ENCODE measurements at regions not wholly inside any gene's neighbourhood (a gene's known extent, or its start where the extent isn't known, plus 50 kb on each side); places are given as distances from the start of the nearest gene placed in this dataset.

- FAIRE-seq, result no peak
Observed at GRCh38 chr18:68462766-68463165, 252.1 kb downstream of the TMX3 start.

GRCh38 chr18:68462148-68462547 lies 252.8 kb downstream of the TMX3 start:
- no peak for FAIRE-seq

- no peak for FAIRE-seq
Observed at GRCh38 chr18:68461481-68462018, 253.4 kb downstream of the TMX3 start.

DNA sequence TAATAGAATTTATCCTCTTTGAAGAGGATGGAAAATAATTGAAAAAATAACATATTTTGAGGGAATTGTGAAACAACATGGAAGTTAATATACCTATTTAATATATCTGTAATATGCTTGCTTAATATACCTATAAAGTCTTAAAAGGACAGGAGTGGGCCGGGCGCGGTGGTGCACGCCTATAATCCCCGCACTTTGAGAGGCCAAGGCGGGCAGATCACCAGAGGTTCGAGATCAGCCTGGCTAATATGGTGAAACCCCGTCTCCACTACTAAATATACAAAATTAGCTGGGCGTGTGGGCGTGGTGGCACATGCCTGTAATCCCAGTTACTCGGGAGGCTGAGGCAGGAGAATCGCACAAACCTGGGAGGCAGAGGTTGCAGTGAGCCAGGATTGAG lies 254.9 kb downstream of the TMX3 start:
- FAIRE-seq, result no peak

GRCh38 chr18:68456985-68457384 lies 257.9 kb downstream of the TMX3 start:
- FAIRE-seq, result no peak

DNA sequence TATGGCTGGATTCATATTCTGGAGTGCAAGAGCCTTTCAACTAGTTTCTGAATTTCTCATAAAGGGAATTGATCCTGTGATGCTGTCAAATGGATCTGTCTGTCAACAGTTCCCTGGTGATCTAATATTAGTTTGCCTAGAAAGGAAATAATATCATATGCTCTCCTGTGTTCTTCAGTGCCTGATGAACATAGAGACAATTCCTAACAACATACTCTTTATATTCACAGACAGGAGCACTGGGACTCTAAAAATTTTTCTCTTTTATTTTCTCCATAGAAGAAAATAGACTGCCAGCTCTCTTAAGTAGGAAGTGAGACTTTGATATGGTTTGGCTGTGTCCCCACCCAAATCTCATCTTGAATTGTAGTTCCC lies 259.7 kb downstream of the TMX3 start:
- no peak for FAIRE-seq

- FAIRE-seq, result no peak
Observed at GRCh38 chr18:68454511-68455228, 260.2 kb downstream of the TMX3 start.

GRCh38 chr18:68449292-68449691 lies 265.6 kb downstream of the TMX3 start:
- FAIRE-seq, result no peak

DNA sequence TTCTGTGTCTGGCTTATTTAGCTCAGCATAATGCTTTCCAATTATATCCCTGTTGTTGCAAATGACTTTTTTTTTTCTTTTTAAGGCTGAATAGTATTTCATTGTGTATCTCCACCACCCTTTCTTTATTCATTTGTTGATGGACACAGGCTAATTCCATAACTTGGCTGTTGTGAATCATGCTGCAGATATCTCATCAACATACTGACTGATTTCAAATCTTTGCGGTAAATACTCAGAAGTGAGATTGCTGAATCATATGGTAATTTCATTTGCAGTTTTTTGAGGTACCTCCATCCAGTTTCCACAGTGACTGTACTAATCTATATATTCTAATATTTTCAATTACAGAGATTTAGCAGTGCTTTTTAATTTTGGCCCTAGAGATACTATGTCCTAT lies 266.2 kb downstream of the TMX3 start:
- FAIRE-seq, result no peak

GRCh38 chr18:68447286-68447685 lies 267.6 kb downstream of the TMX3 start:
- FAIRE-seq, result no peak

GRCh38 chr18:68445668-68446426 lies 269.1 kb downstream of the TMX3 start:
- no peak for FAIRE-seq

DNA sequence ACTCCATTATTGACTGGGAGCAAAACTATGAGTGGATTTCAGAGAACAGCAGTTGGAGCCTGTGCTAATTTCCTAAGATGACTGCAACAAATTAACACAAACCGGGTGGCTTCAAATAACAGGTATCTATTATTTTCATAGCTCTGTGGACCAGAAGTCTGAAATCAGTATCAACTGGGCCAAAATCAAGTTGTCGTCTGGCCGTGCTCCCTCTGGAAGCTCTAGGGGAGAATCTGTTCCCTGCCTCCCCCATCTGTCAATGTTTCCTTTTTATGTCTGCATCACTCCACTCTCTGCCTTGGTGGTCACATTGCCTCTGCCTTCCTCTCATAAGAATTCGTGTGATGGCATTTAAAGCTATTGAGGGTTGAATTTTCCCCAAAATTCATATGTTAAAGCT lies 269.8 kb downstream of the TMX3 start:
- no peak for FAIRE-seq

DNA sequence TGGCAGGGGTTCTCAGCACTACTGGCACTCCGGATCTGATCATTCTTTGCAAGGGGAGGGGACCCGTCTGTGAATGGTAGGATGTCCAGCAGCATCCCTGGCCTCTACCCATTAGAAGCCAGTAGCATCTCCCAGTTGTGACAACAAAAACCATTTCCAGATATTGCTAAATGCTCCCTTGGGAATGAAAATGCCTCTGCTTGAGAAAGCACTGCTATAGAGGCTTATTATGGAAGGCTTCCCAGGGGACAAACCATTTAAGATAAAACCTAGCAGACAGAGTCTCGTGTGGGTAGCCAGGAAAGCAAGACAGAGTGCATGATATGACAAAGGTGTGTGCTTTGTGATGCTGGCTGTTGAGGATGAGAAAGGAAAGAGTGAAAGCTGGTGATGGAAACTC lies 273.7 kb downstream of the TMX3 start:
- FAIRE-seq, result no peak

- no peak for FAIRE-seq
Observed at GRCh38 chr18:68440433-68440832, 274.5 kb downstream of the TMX3 start.

GRCh38 chr18:68439642-68440041 lies 275.3 kb downstream of the TMX3 start:
- FAIRE-seq, result no peak

- no peak for FAIRE-seq
Observed at GRCh38 chr18:68438983-68439382, 275.9 kb downstream of the TMX3 start.

GRCh38 chr18:68438536-68438935 lies 276.4 kb downstream of the TMX3 start:
- FAIRE-seq, result no peak

GRCh38 chr18:68436485-68436884 lies 278.4 kb downstream of the TMX3 start:
- no peak for FAIRE-seq

GRCh38 chr18:68435581-68435980 lies 279.3 kb downstream of the TMX3 start:
- no peak for FAIRE-seq

DNA sequence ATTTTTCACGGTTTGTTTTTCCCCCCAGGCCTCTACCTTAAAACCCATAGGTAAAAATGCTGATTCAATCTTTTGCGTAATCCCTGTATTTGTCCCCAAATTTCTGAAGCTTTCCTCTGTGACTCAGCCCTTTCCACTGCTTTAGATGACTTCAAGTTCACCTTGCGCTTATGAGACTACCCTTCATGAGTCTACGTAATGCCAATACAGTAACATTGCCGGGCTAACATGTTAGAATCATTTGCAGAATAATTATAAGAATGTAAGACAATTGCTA lies 283.0 kb downstream of the TMX3 start:
- no peak for FAIRE-seq

DNA sequence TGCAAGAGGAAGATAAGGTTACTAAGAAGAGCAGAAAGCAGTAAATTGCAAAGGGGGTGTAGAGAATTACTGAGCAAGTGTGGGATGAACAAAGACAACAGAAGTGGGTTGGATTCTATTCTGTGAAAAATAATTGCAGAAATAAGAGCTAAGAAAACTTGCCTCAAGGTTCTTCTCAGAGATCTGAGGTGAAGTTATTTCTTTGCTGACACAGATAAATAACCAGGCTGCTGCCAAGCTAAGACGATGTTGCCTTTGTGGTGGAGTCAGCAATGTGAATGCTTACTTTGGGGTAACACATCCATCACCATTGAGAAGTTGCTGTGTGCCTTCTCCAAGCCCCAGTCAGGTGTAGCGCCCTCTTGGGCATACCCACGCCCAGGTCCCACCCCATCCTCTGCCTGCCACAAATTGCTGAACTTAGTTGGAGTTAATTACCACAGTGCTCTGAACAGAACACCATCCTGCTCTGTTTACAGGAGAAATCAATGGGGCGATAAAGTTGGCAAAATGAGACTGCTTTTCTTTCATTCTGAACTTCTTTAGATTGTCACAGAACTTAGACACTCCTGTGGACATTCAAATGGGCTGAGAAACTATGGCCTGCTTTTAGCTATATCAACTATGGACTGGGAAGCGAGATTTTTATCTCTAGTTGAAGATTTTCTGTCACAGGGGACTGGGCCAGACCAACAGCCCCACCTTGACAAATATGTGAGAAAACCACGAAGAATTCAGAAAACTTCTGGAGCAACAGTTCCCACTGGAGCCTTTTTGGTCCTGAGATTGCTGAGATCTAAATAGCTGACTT lies 283.6 kb downstream of the TMX3 start:
- FAIRE-seq, result no peak

DNA sequence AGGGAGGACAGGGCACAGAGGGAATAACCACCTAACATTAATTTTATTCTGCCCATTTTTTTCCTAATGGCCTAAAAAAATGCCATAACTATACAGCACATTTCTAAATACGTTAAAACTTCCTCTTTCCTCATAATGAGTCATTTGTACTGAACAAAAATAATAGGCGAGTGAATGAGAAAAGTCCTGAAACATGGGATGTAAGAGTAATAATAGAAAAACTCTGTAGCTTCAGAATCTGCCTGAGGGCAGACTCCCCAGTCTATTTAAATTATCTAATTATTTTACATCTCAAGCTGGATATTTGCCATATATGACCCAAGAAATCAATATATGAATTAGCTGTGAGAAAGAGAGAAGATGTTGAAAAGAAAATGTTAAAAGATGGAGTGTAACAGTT lies 285.1 kb downstream of the TMX3 start:
- no peak for FAIRE-seq

- no peak for FAIRE-seq
Observed at GRCh38 chr18:68429111-68429510, 285.8 kb downstream of the TMX3 start.

- no peak for FAIRE-seq
Observed at GRCh38 chr18:68428661-68429060, 286.2 kb downstream of the TMX3 start.

Data from islet of Langerhans (tissue), 1 donor.